H9 (cell line): ENCODE measurements at regions not wholly inside any gene's neighbourhood (a gene's known extent, or its start where the extent isn't known, plus 50 kb on each side); places are given as distances from the start of the nearest gene placed in this dataset.

ENCODE experiments used
- DNase-seq: peaks from one replicate; pipeline ENCODE4 v3.0.0-alpha.2; 2017
- H2AFZ ChIP-seq: one replicate; pipeline ENCODE4 v1.6.1; 2013; ENCODE audit warnings: mild to moderate bottlenecking, low read length, control low read depth, moderate library complexity
- H2AK5ac ChIP-seq: 2 replicates; pipeline ENCODE4 v1.6.1; 2013; ENCODE audit warnings: low read length, control low read depth, mixed read lengths; ENCODE audit not compliant: insufficient read length
- H2BK120ac ChIP-seq: one replicate; pipeline ENCODE4 v1.6.1; 2013; ENCODE audit warnings: low read depth, mild to moderate bottlenecking, low read length, control low read depth, inconsistent platforms; ENCODE audit not compliant: poor library complexity, severe bottlenecking
- H2BK12ac ChIP-seq: 2 replicates; pipeline ENCODE4 v1.6.1; 2013; ENCODE audit warnings: low read length, control low read depth, mixed read lengths, low read depth; ENCODE audit not compliant: insufficient read length
- H2BK15ac ChIP-seq: 2 replicates; pipeline ENCODE4 v1.6.1; 2013; ENCODE audit warnings: low read depth, low read length, control low read depth
- H2BK20ac ChIP-seq: one replicate; pipeline ENCODE4 v1.6.1; 2013; ENCODE audit warnings: low read depth, mild to moderate bottlenecking, low read length, control low read depth, inconsistent platforms; ENCODE audit not compliant: poor library complexity, severe bottlenecking
- H2BK5ac ChIP-seq: 2 replicates; pipeline ENCODE4 v1.6.1; 2013; ENCODE audit warnings: low read length, control low read depth, mixed read lengths; ENCODE audit not compliant: insufficient read length
- H3K14ac ChIP-seq: 2 replicates; pipeline ENCODE4 v1.6.1; 2013; ENCODE audit warnings: low read length, control low read depth; ENCODE audit not compliant: insufficient read depth
- H3K18ac ChIP-seq: 2 replicates; pipeline ENCODE4 v1.6.1; 2013; ENCODE audit warnings: low read depth, mild to moderate bottlenecking, mixed read lengths, low read length, control low read depth; ENCODE audit not compliant: insufficient read length
- H3K23ac ChIP-seq: 2 replicates; pipeline ENCODE4 v1.6.1; 2013; ENCODE audit warnings: low read length, control low read depth, mixed read lengths, low read depth; ENCODE audit not compliant: insufficient read length
- H3K23me2 ChIP-seq: 2 replicates; pipeline ENCODE4 v1.6.1; 2013; ENCODE audit warnings: low read depth, mild to moderate bottlenecking, mixed read lengths, low read length, control low read depth; ENCODE audit not compliant: insufficient read length, poor library complexity, severe bottlenecking
- H3K27ac ChIP-seq: 2 replicates; pipeline ENCODE4 v1.5.1; 2013; ENCODE audit warnings: low read length, control low read depth, mixed read lengths, low read depth; ENCODE audit not compliant: insufficient read length
- H3K27me3 ChIP-seq: 2 replicates; pipeline ENCODE4 v1.6.1; 2013; ENCODE audit warnings: low read length, control low read depth, inconsistent platforms; ENCODE audit not compliant: insufficient read depth
- H3K4ac ChIP-seq: 2 replicates; pipeline ENCODE4 v1.6.1; 2013; ENCODE audit warnings: low read depth, mild to moderate bottlenecking, control low read depth, inconsistent platforms, low read length, moderate library complexity
- H3K4me1 ChIP-seq: 2 replicates; pipeline ENCODE4 v1.6.1; 2013; ENCODE audit warnings: low read length, control low read depth, inconsistent platforms; ENCODE audit not compliant: insufficient read depth
- H3K4me2 ChIP-seq: 2 replicates; pipeline ENCODE4 v1.6.1; 2013; ENCODE audit warnings: low read length, control low read depth, mixed read lengths; ENCODE audit not compliant: insufficient read length, insufficient read depth
- H3K56ac ChIP-seq: 2 replicates; pipeline ENCODE4 v1.6.1; 2013; ENCODE audit warnings: low read depth, mild to moderate bottlenecking, mixed read lengths, low read length, control low read depth; ENCODE audit not compliant: insufficient read length
- H3K79me1 ChIP-seq: 2 replicates; pipeline ENCODE4 v1.6.1; 2013; ENCODE audit warnings: low read depth, mild to moderate bottlenecking, moderate library complexity, low read length, control low read depth, inconsistent platforms; ENCODE audit not compliant: insufficient read depth, poor library complexity, severe bottlenecking
- H3K79me2 ChIP-seq: 2 replicates; pipeline ENCODE4 v1.6.1; 2013; ENCODE audit warnings: low read length, control low read depth, inconsistent platforms; ENCODE audit not compliant: insufficient read depth
- H3K9ac ChIP-seq: 2 replicates; pipeline ENCODE4 v1.6.1; 2013; ENCODE audit warnings: low read length, control low read depth, mixed read lengths; ENCODE audit not compliant: insufficient read length; ENCODE audit errors: extremely low read depth
- H3K9me3 ChIP-seq: one replicate; pipeline ENCODE4 v1.6.1; 2013; ENCODE audit warnings: low read depth, low read length, inconsistent platforms; ENCODE audit not compliant: control insufficient read depth
- H3T11ph ChIP-seq: one replicate; pipeline ENCODE4 v1.6.1; 2013; ENCODE audit warnings: mild to moderate bottlenecking, low read length, control low read depth, inconsistent platforms
- H4K20me1 ChIP-seq: one replicate; pipeline ENCODE4 v1.6.1; 2013; ENCODE audit not compliant: control insufficient read depth, insufficient read length, insufficient read depth
- H4K5ac ChIP-seq: 2 replicates; pipeline ENCODE4 v1.6.1; 2013; ENCODE audit warnings: low read depth, mild to moderate bottlenecking, mixed read lengths, low read length, control low read depth; ENCODE audit not compliant: insufficient read length
- H4K8ac ChIP-seq: replicated peaks from 2 replicates; pipeline ENCODE4 v1.6.1; 2013; ENCODE audit warnings: low read length, control low read depth, mixed read lengths, low read depth; ENCODE audit not compliant: insufficient read length
- H4K91ac ChIP-seq: 2 replicates; pipeline ENCODE4 v1.6.1; 2013; ENCODE audit warnings: low read depth, mild to moderate bottlenecking, moderate library complexity, mixed read lengths, low read length, control low read depth; ENCODE audit not compliant: insufficient read length
- H3K27ac Mint-ChIP-seq, 3 experiments: 2 replicates in 2 of 3; 3 replicates in 1 of 3; pipeline ENCODE4 v1.8.0; 2020 to 2021; ENCODE audit warnings: mixed read lengths in 3 of 3, mild to moderate bottlenecking in 1 of 3, moderate library complexity in 1 of 3
- H3K27me3 Mint-ChIP-seq: 2 replicates; pipeline ENCODE4 v1.8.0; 2021; ENCODE audit warnings: low read depth, mild to moderate bottlenecking, moderate library complexity, mixed read lengths
- H3K36me3 Mint-ChIP-seq, 3 experiments: 2 replicates in 2 of 3; 3 replicates in 1 of 3; pipeline ENCODE4 v1.8.0; 2020 to 2021; ENCODE audit warnings: low read depth in 3 of 3, mixed read lengths in 3 of 3; ENCODE audit not compliant: insufficient read depth in 1 of 3
- H3K4me1 Mint-ChIP-seq, 2 experiments: 2 replicates each; pipeline ENCODE4 v1.8.0; 2020; ENCODE audit warnings: mixed read lengths in 2 of 2
- H3K4me3 Mint-ChIP-seq, 2 experiments: 2 replicates in 1 of 2; 3 replicates in 1 of 2; pipeline ENCODE4 v1.8.0; 2020 to 2021; ENCODE audit warnings: mild to moderate bottlenecking in 2 of 2, mixed read lengths in 2 of 2, moderate library complexity in 1 of 2
- H3K9me3 Mint-ChIP-seq, 2 experiments: 2 replicates in 1 of 2; 3 replicates in 1 of 2; pipeline ENCODE4 v1.8.0; 2020; ENCODE audit warnings: mild to moderate bottlenecking in 2 of 2, mixed read lengths in 2 of 2, moderate library complexity in 1 of 2
- WGBS: extraction: QIAGEN DNeasy Blood & Tissue Kit; methylation state at CpG from one replicate; pipeline ENCODE4 v1.1.7; 2013; ENCODE audit warnings: missing lambda C conversion rate, low lambda C conversion rate, mixed read lengths; ENCODE audit not compliant: insufficient read length; ENCODE audit errors: extremely low coverage; 5-methylcytosine and 5-hydroxymethylcytosine counted together
- TF ChIP-seq, protein P1 (sequence below): fragments of 200-600 bp; sonication (generic); conservative IDR thresholded peaks from 3 replicates; pipeline ENCODE4 v1.8.0; 2021; ENCODE audit warnings: antibody characterized with exemption, mild to moderate bottlenecking

DNA sequence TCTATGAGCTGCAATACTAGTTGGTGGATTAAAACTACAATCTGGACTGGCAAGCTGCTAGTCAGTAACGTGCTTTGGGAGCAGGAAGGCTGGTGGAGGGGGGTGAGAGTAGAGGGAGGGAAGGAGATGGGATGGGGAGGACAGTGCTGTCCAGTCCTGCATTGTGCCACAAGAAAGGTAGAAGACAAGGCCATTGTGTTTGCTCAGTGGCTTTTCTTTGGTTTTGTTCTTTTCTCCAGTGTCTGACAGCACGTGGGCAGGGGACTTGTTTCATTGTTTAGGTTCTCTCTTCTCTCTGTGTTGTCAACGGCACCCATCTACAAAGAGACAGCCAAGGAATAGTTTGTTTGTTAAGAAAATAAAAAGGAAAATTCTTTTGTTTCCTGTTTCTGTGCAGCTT lies 362.8 kb upstream of the PLXNA2 start:
- H2BK12ac ChIP-seq, result no peak overlapping the region
- Mint-ChIP-seq H3K27me3 (no peaks in the 10 kb centered on the region), H3K36me3 (no peaks in the 10 kb centered on the region), H3K4me3 (no peak overlapping the region), H3K27ac (no peak overlapping the region), H3K4me1 (peaks cover 13 to 22% of the 10 kb centered on the region in 2 experiments), H3K9me3 (no peaks in the 10 kb centered on the region)
- no peaks in the 10 kb centered on the region for H3K79me2 ChIP-seq
- H2BK20ac ChIP-seq, result no peak overlapping the region
- no peak overlapping the region for H3K23ac ChIP-seq
- H3K23me2 ChIP-seq, result no peaks in the 10 kb centered on the region
- H2AFZ ChIP-seq, result no peak overlapping the region
- H3K4me2 ChIP-seq, result no peak overlapping the region
- no peak overlapping the region for H2AK5ac ChIP-seq
- no peak overlapping the region for H3K14ac ChIP-seq
- H3K9ac ChIP-seq, result no peak overlapping the region
- H3K27me3 ChIP-seq, result no peaks in the 10 kb centered on the region
- no peak overlapping the region for H4K5ac ChIP-seq
- H3K27ac ChIP-seq, result no peak overlapping the region
- no peak overlapping the region for H3T11ph ChIP-seq
- H2BK120ac ChIP-seq, result no peak overlapping the region
- no peaks in the 10 kb centered on the region for H3K79me1 ChIP-seq
- H3K4ac ChIP-seq, result no peak overlapping the region
- no peaks in the 10 kb centered on the region for H3K4me1 ChIP-seq
- no CpG with 5 or more reads among the region's 3 CpGs for WGBS
- TF ChIP-seq, protein P1, sequence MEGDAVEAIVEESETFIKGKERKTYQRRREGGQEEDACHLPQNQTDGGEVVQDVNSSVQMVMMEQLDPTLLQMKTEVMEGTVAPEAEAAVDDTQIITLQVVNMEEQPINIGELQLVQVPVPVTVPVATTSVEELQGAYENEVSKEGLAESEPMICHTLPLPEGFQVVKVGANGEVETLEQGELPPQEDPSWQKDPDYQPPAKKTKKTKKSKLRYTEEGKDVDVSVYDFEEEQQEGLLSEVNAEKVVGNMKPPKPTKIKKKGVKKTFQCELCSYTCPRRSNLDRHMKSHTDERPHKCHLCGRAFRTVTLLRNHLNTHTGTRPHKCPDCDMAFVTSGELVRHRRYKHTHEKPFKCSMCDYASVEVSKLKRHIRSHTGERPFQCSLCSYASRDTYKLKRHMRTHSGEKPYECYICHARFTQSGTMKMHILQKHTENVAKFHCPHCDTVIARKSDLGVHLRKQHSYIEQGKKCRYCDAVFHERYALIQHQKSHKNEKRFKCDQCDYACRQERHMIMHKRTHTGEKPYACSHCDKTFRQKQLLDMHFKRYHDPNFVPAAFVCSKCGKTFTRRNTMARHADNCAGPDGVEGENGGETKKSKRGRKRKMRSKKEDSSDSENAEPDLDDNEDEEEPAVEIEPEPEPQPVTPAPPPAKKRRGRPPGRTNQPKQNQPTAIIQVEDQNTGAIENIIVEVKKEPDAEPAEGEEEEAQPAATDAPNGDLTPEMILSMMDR, result no peak
- no peak overlapping the region for H4K91ac ChIP-seq
- DNase-seq, result no peak
- no peak overlapping the region for H3K18ac ChIP-seq
- H2BK5ac ChIP-seq, result no peak overlapping the region
- no peaks in the 10 kb centered on the region for H3K9me3 ChIP-seq
- no peak overlapping the region for H2BK15ac ChIP-seq
- H3K56ac ChIP-seq, result no peak overlapping the region
- H4K8ac ChIP-seq, result no peak overlapping the region
- no peaks in the 10 kb centered on the region for H4K20me1 ChIP-seq
